Immature natural killer cell (primary cell): ENCODE measurements at regions not wholly inside any gene's neighbourhood (a gene's known extent, or its start where the extent isn't known, plus 50 kb on each side); places are given as distances from the start of the nearest gene placed in this dataset.
"Not testable (repeated sequence)": the region's sequence is repeated elsewhere in the genome, so short reads cannot be mapped to it uniquely, and the experiment has no call there.

ENCODE experiments used
- DNase-seq, 3 donors: peaks; one replicate each; pipeline ENCODE4 v3.0.0; 2022; ENCODE audit warnings: mixed read lengths in 1 of 3
- H3K27ac Mint-ChIP-seq, 6 donors: one replicate each; pipeline ENCODE4 v1.8.0; 2020; ENCODE audit warnings: mixed read lengths in 6 of 6, mild to moderate bottlenecking in 5 of 6, inconsistent platforms in 4 of 6, moderate library complexity in 3 of 6
- H3K27me3 Mint-ChIP-seq, 3 donors: one replicate each; pipeline ENCODE4 v1.8.0; 2020 to 2021; ENCODE audit warnings: low read depth in 3 of 3, mild to moderate bottlenecking in 3 of 3, mixed read lengths in 3 of 3, moderate library complexity in 3 of 3, inconsistent platforms in 1 of 3
- H3K36me3 Mint-ChIP-seq, 3 donors: one replicate each; pipeline ENCODE4 v1.8.0; 2020; ENCODE audit warnings: mixed read lengths in 3 of 3, inconsistent platforms in 2 of 3, mild to moderate bottlenecking in 2 of 3
- H3K4me1 Mint-ChIP-seq, 2 donors: one replicate each; pipeline ENCODE4 v1.8.0; 2020; ENCODE audit warnings: inconsistent platforms in 2 of 2, mild to moderate bottlenecking in 2 of 2, mixed read lengths in 2 of 2, moderate library complexity in 1 of 2
- H3K4me3 Mint-ChIP-seq, 5 donors: one replicate each; pipeline ENCODE4 v1.8.0; 2020; ENCODE audit warnings: mild to moderate bottlenecking in 5 of 5, mixed read lengths in 5 of 5, inconsistent platforms in 3 of 5, moderate library complexity in 3 of 5
- H3K9me3 Mint-ChIP-seq, 6 donors: one replicate each; pipeline ENCODE4 v1.8.0; 2020; ENCODE audit warnings: mild to moderate bottlenecking in 6 of 6, mixed read lengths in 6 of 6, inconsistent platforms in 4 of 6, moderate library complexity in 3 of 6

DNA sequence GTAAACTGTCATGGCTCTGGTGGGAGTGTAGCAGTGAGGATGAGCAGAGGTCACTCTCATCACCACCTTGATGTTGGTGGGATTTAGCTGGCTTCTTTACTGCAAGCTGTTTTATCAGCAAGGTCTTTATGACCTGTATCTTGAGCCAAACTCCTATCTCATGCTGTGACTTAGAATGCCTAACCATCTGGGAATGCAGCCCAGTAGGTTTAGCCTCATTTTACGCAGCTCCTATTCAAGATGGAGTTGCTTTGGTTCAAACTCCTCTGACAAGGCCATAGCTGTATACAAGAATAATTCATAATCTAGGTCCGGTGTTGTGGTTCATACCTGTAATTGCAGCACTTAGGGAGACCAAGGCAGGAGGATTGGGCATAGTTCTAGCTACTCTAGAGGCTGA lies 85.1 kb downstream of the ARRDC3 start:
- H3K27me3 Mint-ChIP-seq: peaks cover 0 to 3% (median 2%) of the 10 kb centered on the region in 3 donors
- no peak overlapping the region for H3K4me3 Mint-ChIP-seq
- no peak for DNase-seq
- peaks cover 4 to 6% of the 10 kb centered on the region in 2 donors for H3K4me1 Mint-ChIP-seq
- H3K9me3 Mint-ChIP-seq: no peaks in the 10 kb centered on the region
- no peak overlapping the region for H3K27ac Mint-ChIP-seq
- no peaks in the 10 kb centered on the region for H3K36me3 Mint-ChIP-seq

DNA sequence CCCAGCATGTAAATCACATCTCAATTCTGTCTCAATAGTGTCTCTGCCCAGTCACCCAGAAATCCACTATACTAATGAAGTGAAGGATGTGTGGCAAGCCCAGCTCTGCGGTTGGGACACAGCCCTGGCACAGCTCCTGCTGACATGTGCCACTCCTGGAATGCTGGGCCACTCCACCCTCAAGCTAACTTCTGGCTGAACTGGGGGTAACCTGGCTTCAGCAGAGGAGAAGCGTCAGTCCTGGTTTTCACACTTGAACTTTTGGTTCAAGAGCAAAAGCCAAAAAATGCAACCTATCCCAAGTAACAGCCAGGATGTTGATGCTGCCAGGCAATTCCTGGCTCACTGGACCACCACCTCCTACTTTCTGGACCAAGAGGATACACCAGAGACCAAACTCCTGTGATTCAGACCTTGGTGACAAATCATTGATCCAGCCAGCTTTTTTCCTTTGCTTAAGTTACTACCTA lies 86.4 kb downstream of the ARRDC3 start:
- no peak for DNase-seq
- no peaks in the 10 kb centered on the region for H3K9me3 Mint-ChIP-seq
- no peak overlapping the region for H3K27ac Mint-ChIP-seq
- peaks cover 6 to 10% of the 10 kb centered on the region in 2 donors for H3K4me1 Mint-ChIP-seq
- peaks cover 0 to 2% (median 2%) of the 10 kb centered on the region in 3 donors for H3K27me3 Mint-ChIP-seq
- no peaks in the 10 kb centered on the region for H3K36me3 Mint-ChIP-seq
- H3K4me3 Mint-ChIP-seq: no peak overlapping the region

DNA sequence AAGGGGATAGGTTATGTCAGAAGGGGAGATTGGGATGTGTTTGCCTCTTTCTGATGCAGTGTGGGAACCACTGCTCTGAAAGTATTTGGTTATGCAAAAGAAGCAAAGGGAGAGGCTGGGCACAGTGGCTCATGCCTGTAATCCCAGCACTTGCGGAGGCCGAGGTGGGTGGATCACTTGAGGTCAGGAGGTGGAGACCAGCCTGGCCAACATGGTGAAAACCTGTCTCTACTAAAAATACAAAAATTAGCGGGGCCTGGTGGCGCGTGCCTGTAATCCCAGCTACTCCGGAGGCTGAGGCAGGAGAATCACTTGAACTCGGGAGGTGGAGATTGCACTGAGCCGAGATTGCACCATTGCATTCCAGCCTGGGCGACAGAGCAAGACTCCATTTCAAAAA lies 87.0 kb downstream of the ARRDC3 start:
- H3K36me3 Mint-ChIP-seq, H3K4me3 Mint-ChIP-seq, H3K27ac Mint-ChIP-seq, DNase-seq, H3K27me3 Mint-ChIP-seq, H3K4me1 Mint-ChIP-seq, H3K9me3 Mint-ChIP-seq: not testable (repeated sequence)

DNA sequence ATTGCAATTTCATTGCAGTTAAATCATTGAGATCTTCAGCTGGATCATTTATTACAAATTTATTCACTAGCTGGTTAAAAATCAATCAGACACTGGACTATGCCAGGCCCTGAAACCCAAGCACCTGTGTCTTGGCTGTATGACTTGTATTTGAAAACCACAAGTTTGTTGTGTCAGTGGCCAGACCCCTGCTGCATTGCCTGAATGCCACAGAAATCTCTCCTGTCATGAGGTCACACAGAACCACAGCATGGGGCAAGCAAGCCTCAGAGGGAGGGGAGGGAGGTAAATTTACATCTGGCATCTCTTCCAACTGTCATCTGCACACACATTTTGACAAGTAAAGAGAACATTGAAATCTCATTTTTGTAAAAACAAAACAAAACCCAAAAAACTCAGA lies 90.0 kb downstream of the ARRDC3 start:
- H3K27me3 Mint-ChIP-seq: no peaks in the 10 kb centered on the region
- peaks cover 6 to 10% of the 10 kb centered on the region in 2 donors for H3K4me1 Mint-ChIP-seq
- peaks cover 0 to 2% (median 0%) of the 10 kb centered on the region in 6 donors for H3K9me3 Mint-ChIP-seq
- no peaks in the 10 kb centered on the region for H3K36me3 Mint-ChIP-seq
- H3K4me3 Mint-ChIP-seq: no peak overlapping the region
- peak overlapping the region in 2 of 6 donors; percentile 44 to 77 for H3K27ac Mint-ChIP-seq
- peak in 1 of 3 donors; percentile 27 for DNase-seq

DNA sequence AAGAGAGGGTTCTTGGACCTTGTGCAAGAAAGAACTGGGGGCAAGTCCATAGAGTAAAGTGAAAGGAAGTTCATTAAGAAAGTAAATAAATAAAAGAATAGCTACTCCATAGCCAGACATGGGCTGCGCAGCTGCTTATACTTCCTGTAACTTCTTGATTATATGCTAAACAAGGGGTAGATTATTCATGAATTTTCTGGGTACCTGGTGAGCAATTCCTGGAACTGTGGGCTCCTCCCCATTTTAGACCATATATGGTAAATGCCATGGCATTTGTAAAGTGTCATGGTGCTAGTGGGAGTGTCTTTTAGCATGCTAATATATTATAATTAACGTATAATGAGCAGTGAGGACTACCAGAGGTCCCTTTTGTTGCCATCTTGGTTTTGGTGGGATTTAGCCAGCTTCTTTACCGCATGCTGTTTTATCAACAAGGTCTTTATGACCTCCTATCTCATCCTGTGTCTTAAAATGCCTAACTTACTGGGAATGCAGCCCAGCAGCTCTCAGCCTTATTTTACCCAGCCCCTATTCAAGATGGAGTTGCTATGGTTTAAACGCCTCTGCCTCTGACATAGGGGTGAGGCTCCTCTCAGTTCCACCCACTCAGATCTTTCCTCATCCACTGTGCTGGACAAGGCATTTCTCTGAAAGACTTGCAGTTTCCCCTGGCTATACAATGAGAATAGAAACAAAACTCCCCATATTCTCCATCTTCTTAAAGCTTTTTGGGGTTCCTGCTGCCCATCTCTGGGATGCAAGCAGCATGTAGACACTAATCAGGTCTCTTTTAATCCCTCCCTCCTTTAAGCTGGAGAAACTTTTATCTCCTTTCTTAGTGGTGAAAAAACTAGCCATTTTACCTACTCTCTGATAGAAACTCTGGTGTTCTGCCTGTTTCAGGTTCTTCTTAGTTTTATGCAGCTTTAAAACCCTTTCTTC lies 91.2 kb downstream of the ARRDC3 start:
- H3K36me3 Mint-ChIP-seq: no peaks in the 10 kb centered on the region
- peaks cover 6 to 10% of the 10 kb centered on the region in 2 donors for H3K4me1 Mint-ChIP-seq
- no peaks in the 10 kb centered on the region for H3K27me3 Mint-ChIP-seq
- peak overlapping the region in 1 of 6 donors; percentile 52 for H3K27ac Mint-ChIP-seq
- DNase-seq: no peak
- peaks cover 0 to 2% (median 0%) of the 10 kb centered on the region in 6 donors for H3K9me3 Mint-ChIP-seq
- H3K4me3 Mint-ChIP-seq: no peak overlapping the region

DNA sequence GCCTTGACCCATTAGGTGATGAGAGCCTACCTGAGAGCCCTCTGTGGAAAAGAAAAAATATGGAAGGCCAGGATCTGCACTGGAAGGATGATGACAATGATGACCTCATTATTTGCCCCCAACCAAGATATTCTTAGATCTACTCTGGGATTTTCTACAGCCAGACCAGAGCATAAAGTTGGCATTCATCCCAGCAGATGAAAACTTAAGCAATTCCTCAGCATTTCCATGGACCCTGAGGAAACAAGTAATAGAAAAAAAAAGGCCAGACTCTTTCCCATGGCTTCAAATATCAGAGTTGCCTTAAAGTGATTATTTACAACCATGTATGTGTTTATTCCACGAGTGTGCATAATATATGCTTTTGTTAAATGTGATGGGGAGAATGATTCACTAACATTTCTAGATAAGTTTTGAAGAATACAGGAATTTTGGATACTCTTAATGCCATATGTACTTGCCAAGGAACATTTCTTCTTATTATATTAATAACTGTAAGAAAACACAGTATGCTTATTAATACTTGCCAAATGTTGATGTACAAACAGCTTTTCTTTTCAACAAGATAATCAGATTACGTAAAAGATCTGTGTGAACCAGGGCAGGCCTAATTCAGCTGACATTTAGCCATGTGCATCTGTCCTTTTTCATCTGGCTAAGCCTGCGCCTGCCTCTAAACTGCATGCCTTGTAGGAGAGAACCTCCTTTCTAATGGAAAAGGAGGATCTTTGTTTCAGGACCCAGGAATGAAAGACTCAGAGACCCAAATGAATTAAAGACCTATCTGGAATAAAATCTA lies 94.8 kb downstream of the ARRDC3 start:
- H3K9me3 Mint-ChIP-seq: peaks cover 0 to 2% (median 0%) of the 10 kb centered on the region in 6 donors
- H3K27me3 Mint-ChIP-seq: no peaks in the 10 kb centered on the region
- H3K4me3 Mint-ChIP-seq: no peak overlapping the region

DNA sequence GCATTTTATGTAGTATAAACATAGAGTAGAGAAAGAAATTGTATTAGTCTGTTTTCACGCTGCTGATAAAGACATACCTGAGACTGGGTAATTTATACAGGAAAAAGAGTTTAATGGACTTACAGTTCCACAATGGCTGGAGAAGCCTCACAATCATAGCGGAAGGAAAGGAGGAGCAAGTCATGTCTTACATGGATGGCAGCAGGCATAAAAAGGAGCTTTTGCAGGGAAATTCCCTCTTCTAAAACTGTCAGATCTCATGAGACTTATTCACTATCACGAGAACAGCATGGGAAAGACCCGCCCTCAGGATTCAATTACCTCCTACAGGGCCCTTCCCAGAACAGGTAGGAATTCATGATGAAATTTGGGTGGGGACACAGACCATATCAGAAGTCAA lies 98.1 kb downstream of the ARRDC3 start:
- not testable (repeated sequence) for H3K4me3 Mint-ChIP-seq, H3K9me3 Mint-ChIP-seq, H3K36me3 Mint-ChIP-seq, DNase-seq, H3K27ac Mint-ChIP-seq
- Mint-ChIP-seq H3K27me3 (peaks cover 4 to 13% (median 11%) of the 10 kb centered on the region in 3 donors), H3K4me1 (peaks cover 9 to 11% of the 10 kb centered on the region in 2 donors)

More for the DNA sequence above, 94.8 kb downstream of the ARRDC3 start:
- Mint-ChIP-seq H3K4me1 (peaks cover 5 to 7% of the 10 kb centered on the region in 2 donors), H3K27ac (no peak overlapping the region), H3K36me3 (peaks cover 0 to 5% (median 0%) of the 10 kb centered on the region in 3 donors)
- no peak for DNase-seq

DNA sequence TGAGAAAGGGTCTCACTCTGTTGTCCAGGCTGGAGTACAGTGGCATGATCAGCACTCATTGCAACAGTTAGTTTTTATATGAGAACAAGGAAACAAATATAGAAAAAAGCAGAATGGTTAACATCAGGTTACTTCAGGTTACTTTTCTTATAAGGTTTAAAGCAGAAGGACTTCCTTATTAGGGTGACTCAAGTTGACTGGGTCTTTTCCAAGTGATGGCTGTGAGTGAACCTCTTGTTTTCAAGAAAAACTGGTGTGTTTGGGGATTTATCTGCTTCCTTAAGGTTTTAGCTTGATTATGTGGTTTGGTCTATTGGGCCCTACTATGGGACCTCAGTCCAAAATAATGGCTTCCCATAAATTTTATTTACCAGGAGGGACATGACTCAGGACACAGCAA lies 99.2 kb downstream of the ARRDC3 start:
- H3K4me3 Mint-ChIP-seq: no peak overlapping the region
- peaks cover 4 to 22% (median 15%) of the 10 kb centered on the region in 3 donors for H3K27me3 Mint-ChIP-seq
- no peaks in the 10 kb centered on the region for H3K9me3 Mint-ChIP-seq
- peaks cover 19 to 22% of the 10 kb centered on the region in 2 donors for H3K4me1 Mint-ChIP-seq
- DNase-seq: no peak
- H3K36me3 Mint-ChIP-seq: peaks cover 0 to 5% (median 0%) of the 10 kb centered on the region in 3 donors
- no peak overlapping the region for H3K27ac Mint-ChIP-seq

DNA sequence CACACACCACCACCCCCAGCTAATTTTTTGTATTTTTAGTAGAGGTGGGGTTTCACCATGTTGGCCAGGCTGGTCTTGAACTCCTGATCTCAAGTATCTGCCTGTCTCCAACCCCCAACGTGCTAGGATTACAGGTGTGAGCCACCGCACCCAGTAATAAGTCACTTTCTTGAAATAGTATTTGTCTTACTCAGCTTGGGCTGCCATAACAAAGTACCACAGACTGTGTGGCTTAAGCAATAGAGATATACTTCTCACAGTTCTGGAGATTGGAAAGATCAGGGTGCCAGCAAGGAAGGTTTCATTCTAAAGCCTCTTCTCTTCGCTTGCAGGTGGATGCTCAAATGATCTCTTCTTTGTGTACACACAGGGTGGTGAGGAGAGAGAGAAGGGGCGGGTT lies 99.8 kb downstream of the ARRDC3 start:
- Mint-ChIP-seq H3K27me3 (peaks cover 4 to 22% (median 15%) of the 10 kb centered on the region in 3 donors), H3K4me3 (no peak overlapping the region), H3K36me3 (peaks cover 0 to 5% (median 0%) of the 10 kb centered on the region in 3 donors), H3K9me3 (no peaks in the 10 kb centered on the region), H3K27ac (no peak overlapping the region), H3K4me1 (peaks cover 21 to 22% of the 10 kb centered on the region in 2 donors)
- no peak for DNase-seq

DNA sequence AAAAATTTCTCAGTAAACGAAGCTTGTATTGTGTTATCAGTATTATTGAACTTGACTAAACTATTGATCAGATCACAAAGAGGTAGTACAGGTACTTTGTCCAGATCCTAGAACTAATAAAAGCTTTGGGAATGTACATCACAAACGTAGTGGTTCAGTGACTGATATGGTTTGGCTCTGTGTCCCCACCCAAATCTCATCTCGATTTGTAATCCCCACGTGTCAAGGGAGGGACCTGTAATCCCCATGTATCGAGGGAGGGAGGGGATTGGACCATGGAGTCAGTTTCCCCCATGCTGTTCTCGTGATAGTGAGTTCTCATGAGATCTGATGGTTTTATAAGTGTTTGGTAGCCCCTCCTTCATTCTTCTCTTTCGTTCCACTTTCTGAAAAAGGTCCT lies 100.9 kb downstream of the ARRDC3 start:
- Mint-ChIP-seq H3K27ac (peak overlapping the region in 1 of 6 donors; percentile 5), H3K27me3 (peaks cover 4 to 22% (median 15%) of the 10 kb centered on the region in 3 donors), H3K9me3 (no peaks in the 10 kb centered on the region), H3K36me3 (peaks cover 0 to 5% (median 0%) of the 10 kb centered on the region in 3 donors), H3K4me1 (peaks cover 21 to 22% of the 10 kb centered on the region in 2 donors), H3K4me3 (no peak overlapping the region)
- no peak for DNase-seq

DNA sequence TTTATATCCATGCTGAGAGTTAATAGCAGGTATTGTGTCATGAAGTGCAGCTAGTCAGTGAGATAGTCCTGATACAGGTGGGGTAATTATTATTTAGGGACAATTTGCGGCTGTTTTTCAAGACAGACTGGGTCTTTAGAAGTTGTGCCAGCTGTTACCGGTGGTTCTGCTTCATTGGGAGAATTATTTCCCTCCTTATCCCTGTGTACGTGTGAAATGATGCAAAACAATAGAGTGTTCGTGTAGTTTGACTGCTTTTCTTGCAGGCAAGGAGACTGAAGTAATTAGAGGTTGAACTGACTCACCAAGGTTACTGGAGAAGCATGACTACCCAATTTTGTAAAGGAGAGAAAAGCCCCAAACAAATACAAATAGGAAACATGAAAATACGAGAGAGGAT lies 101.7 kb downstream of the ARRDC3 start:
- H3K4me3 Mint-ChIP-seq: peak overlapping the region in 3 of 5 donors; percentile 87 to 97 (median 90)
- peaks cover 21 to 22% of the 10 kb centered on the region in 2 donors for H3K4me1 Mint-ChIP-seq
- DNase-seq: no peak
- H3K27ac Mint-ChIP-seq: peak overlapping the region in 4 of 6 donors; percentile 76 to 99 (median 86)
- no peaks in the 10 kb centered on the region for H3K9me3 Mint-ChIP-seq
- H3K36me3 Mint-ChIP-seq: peaks cover 0 to 5% (median 0%) of the 10 kb centered on the region in 3 donors
- peaks cover 4 to 22% (median 15%) of the 10 kb centered on the region in 3 donors for H3K27me3 Mint-ChIP-seq

DNA sequence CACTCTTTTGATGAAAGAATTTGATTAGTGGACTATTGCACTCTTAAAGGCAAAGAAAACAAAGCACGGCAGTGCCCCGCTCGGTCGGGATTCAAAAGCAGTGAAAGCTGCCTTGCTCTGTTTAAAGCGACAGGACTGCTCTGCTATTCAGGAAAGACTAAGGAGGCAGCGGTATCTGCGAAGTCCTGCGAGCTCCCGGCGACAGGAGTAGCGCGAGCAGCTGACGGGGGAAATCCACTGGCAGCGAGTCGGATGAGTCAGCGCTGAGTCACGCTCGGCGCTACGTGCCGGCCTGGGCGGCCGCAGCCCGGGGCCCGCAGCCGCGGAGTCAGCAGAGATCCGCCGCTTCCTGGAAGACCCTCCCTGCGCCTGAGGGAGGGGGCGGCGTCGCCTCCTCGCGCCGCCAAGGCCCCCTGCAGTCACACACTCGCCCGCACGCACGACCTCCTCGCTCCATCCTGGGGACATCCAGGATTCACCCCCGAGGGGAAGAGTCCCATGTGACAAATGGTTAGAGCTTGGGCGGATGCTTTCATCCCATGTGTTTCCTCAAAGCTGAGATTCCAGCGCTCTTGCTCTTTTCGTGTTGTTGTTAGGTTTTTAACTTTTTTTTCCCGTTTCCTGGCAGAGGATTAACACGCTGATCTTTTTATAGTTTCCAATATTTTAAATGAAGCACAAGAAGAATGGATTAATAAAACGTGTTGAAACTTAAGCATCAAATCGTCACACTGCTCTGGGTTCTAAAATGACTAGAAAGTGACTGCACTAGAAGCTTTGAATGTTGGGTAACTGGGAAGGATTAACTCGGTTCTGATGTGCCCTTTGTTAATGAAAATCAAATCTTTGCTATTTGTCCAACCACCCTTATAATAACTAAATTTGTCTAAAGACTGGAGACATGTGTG lies 102.5 kb downstream of the ARRDC3 start:
- Mint-ChIP-seq H3K27me3 (peaks cover 4 to 22% (median 15%) of the 10 kb centered on the region in 3 donors), H3K4me3 (peak overlapping the region; percentile 87 to 97 (median 90)), H3K9me3 (no peaks in the 10 kb centered on the region), H3K4me1 (peaks cover 21 to 22% of the 10 kb centered on the region in 2 donors), H3K27ac (peak overlapping the region; percentile 86 to 99 (median 92)), H3K36me3 (peaks cover 0 to 5% (median 5%) of the 10 kb centered on the region in 3 donors)
- peak; percentile 80 to 83 (median 82) for DNase-seq

DNA sequence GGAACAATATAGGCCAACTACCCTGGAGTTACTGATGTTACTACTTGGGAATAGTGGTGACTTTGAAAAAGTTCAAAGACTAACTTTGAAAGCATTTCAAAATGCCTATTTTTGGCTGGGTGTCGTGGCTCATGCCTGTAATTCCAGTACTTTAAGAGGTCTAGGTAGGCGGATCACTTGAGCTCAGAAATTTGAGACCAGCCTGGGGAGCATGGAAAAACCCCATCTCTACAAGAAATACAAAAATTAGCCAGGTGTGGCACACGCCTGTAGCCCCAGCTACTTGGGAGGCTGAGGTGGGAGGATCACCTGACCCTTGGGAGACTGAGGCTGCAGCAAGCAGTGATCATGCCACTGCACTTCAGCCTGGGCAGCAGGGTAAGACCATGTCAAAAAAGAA lies 105.3 kb downstream of the ARRDC3 start:
- Mint-ChIP-seq H3K4me3 (peak overlapping the region in 1 of 5 donors; percentile 17), H3K4me1 (peaks cover 21 to 22% of the 10 kb centered on the region in 2 donors), H3K27ac (no peak overlapping the region), H3K36me3 (peaks cover 0 to 6% (median 3%) of the 10 kb centered on the region in 3 donors), H3K9me3 (no peaks in the 10 kb centered on the region), H3K27me3 (peaks cover 4 to 22% (median 15%) of the 10 kb centered on the region in 3 donors)
- no peak for DNase-seq
